ENCODE measurements at regions not wholly inside any gene's neighbourhood (a gene's known extent, or its start where the extent isn't known, plus 50 kb on each side); places are given as distances from the start of the nearest gene placed in this dataset.

- intact Hi-C loops (cut with micrococcal nuclease; ENCODE audit: unreplicated experiment), result no loop called here
- Histone ChIP-seq H3K9me3 (ENCODE audit: low read length) (no peaks in the 10 kb centered on the region), H3K36me3 (ENCODE audit: insufficient read depth, low read length) (no peaks in the 10 kb centered on the region), H3K79me2 (ENCODE audit: insufficient read depth, low read depth, low read length) (no peaks in the 10 kb centered on the region), H3K4me1 (ENCODE audit: insufficient read depth, low read length, poor library complexity, severe bottlenecking) (no peaks in the 10 kb centered on the region), H3K4me2 (ENCODE audit: low read length) (no peak overlapping the region), H4K20me1 (ENCODE audit: insufficient read depth, low read length) (no peaks in the 10 kb centered on the region), H3K27ac (ENCODE audit: low read depth, low read length, poor library complexity, severe bottlenecking) (no peak overlapping the region), H2AFZ (ENCODE audit: low read length) (no peak overlapping the region), H3K9me2 (ENCODE audit: insufficient read depth, low read length) (no peaks in the 10 kb centered on the region), H3K4me3 (ENCODE audit: low read depth, low read length, poor library complexity, severe bottlenecking) (no peak overlapping the region)
- POLR2A ChIA-PET, result no interaction called here
- peak; percentile 2 for DNase-seq (ENCODE audit: low spot score)
- BruUV-seq (replicated peaks), result no TSS peak
- CTCF ChIA-PET (ENCODE audit: unreplicated experiment), result no interaction called here
- TF ChIP-seq EZH2phosphoT487 (IDR thresholded peaks at IDR 0.05; ENCODE audit: borderline replicate concordance, low read depth, low read length), result no peak
- TF ChIP-seq, protein P1, sequence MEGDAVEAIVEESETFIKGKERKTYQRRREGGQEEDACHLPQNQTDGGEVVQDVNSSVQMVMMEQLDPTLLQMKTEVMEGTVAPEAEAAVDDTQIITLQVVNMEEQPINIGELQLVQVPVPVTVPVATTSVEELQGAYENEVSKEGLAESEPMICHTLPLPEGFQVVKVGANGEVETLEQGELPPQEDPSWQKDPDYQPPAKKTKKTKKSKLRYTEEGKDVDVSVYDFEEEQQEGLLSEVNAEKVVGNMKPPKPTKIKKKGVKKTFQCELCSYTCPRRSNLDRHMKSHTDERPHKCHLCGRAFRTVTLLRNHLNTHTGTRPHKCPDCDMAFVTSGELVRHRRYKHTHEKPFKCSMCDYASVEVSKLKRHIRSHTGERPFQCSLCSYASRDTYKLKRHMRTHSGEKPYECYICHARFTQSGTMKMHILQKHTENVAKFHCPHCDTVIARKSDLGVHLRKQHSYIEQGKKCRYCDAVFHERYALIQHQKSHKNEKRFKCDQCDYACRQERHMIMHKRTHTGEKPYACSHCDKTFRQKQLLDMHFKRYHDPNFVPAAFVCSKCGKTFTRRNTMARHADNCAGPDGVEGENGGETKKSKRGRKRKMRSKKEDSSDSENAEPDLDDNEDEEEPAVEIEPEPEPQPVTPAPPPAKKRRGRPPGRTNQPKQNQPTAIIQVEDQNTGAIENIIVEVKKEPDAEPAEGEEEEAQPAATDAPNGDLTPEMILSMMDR (conservative IDR thresholded peaks at IDR 0.05; ENCODE audit: low read length), result peak; percentile 68
Measured at GRCh38 chr4:100742045-100742444, 224.2 kb upstream of the EMCN start.

DNA sequence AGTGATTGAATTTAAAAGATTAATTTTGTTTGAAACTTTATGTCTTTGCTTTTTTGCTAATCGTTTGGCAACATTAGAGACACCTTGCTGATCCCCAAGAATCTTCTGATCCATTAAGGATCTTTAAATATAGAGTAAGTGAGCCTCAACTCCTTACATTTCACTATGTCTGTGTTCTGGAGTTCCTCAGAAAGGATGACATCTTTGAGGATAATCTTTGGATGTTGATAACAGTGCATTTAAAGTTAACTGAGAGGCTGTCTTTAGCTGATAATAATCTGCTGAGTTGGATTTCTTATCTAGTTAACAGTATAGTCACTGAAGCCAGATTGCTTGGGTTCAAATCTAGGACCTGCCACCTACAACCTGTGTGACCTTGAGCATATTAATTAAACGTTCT lies 221.6 kb upstream of the EMCN start:
- intact Hi-C loops (cut with micrococcal nuclease; ENCODE audit: unreplicated experiment), result no loop called here
- H3K4me3 ChIP-seq (ENCODE audit: low read depth, low read length, poor library complexity, severe bottlenecking), result no peak overlapping the region
- H3K9me2 ChIP-seq (ENCODE audit: insufficient read depth, low read length), result no peaks in the 10 kb centered on the region
- no peak overlapping the region for H2AFZ ChIP-seq (ENCODE audit: low read length)
- no peak for DNase-seq (ENCODE audit: low spot score)
- no peaks in the 10 kb centered on the region for H3K4me1 ChIP-seq (ENCODE audit: insufficient read depth, low read length, poor library complexity, severe bottlenecking)
- no peaks in the 10 kb centered on the region for H3K9me3 ChIP-seq (ENCODE audit: low read length)
- POLR2A ChIA-PET, result interaction anchor here (0.6 kb wide), 1 partner anchor 320 kb away, joined by 3 read pairs; no protein-coding TSS in a partner anchor
- no peak overlapping the region for H3K27ac ChIP-seq (ENCODE audit: low read depth, low read length, poor library complexity, severe bottlenecking)
- no peaks in the 10 kb centered on the region for H3K36me3 ChIP-seq (ENCODE audit: insufficient read depth, low read length)
- BruUV-seq (replicated peaks), result no TSS peak
- CTCF ChIA-PET (ENCODE audit: unreplicated experiment), result no interaction called here
- no peak for TF ChIP-seq EZH2phosphoT487 (IDR thresholded peaks at IDR 0.05; ENCODE audit: borderline replicate concordance, low read depth, low read length)
- TF ChIP-seq, protein P1 (conservative IDR thresholded peaks at IDR 0.05; ENCODE audit: low read length), result no peak
- H4K20me1 ChIP-seq (ENCODE audit: insufficient read depth, low read length), result no peaks in the 10 kb centered on the region
- no peaks in the 10 kb centered on the region for H3K79me2 ChIP-seq (ENCODE audit: insufficient read depth, low read depth, low read length)
- no peak overlapping the region for H3K4me2 ChIP-seq (ENCODE audit: low read length)

GRCh38 chr4:100738196-100739165 lies 220.7 kb upstream of the EMCN start:
- POLR2A ChIA-PET, result interaction anchor here (0.6 to 0.7 kb wide), 3 partner anchors 74 to 1666 kb away, joined by 3 to 12 read pairs (median 4); no protein-coding TSS in a partner anchor
- no peak for DNase-seq (ENCODE audit: low spot score)
- Histone ChIP-seq H4K20me1 (ENCODE audit: insufficient read depth, low read length) (no peaks in the 10 kb centered on the region), H2AFZ (ENCODE audit: low read length) (no peak overlapping the region), H3K79me2 (ENCODE audit: insufficient read depth, low read depth, low read length) (no peaks in the 10 kb centered on the region), H3K9me3 (ENCODE audit: low read length) (no peaks in the 10 kb centered on the region), H3K9me2 (ENCODE audit: insufficient read depth, low read length) (no peaks in the 10 kb centered on the region), H3K36me3 (ENCODE audit: insufficient read depth, low read length) (no peaks in the 10 kb centered on the region), H3K27ac (ENCODE audit: low read depth, low read length, poor library complexity, severe bottlenecking) (no peak overlapping the region), H3K4me3 (ENCODE audit: low read depth, low read length, poor library complexity, severe bottlenecking) (no peak overlapping the region), H3K4me1 (ENCODE audit: insufficient read depth, low read length, poor library complexity, severe bottlenecking) (no peaks in the 10 kb centered on the region), H3K4me2 (ENCODE audit: low read length) (no peak overlapping the region)
- intact Hi-C loops (cut with micrococcal nuclease; ENCODE audit: unreplicated experiment), result no loop called here
- no TSS peak for BruUV-seq (replicated peaks)
- CTCF ChIA-PET (ENCODE audit: unreplicated experiment), result interaction anchor here (0.9 kb wide), 1 partner anchor 234 kb away, joined by 3 read pairs; no protein-coding TSS in a partner anchor
- TF ChIP-seq, protein P1 (conservative IDR thresholded peaks at IDR 0.05; ENCODE audit: low read length), result no peak
- no peak for TF ChIP-seq EZH2phosphoT487 (IDR thresholded peaks at IDR 0.05; ENCODE audit: borderline replicate concordance, low read depth, low read length)

Data from OCI-LY7 (cell line).